ENCODE measurements at regions not wholly inside any gene's neighbourhood (a gene's known extent, or its start where the extent isn't known, plus 50 kb on each side); places are given as distances from the start of the nearest gene placed in this dataset.
"Not testable (repeated sequence)": the region's sequence is repeated elsewhere in the genome, so short reads cannot be mapped to it uniquely, and the experiment has no call there.

GRCh38 chr2:225270053-225270452, 129.5 kb upstream of the NYAP2 start:
- no peak for FAIRE-seq
- DNase-seq (ENCODE audit: insufficient read length, low spot score): no peak

GRCh38 chr2:225254363-225254762, 145.1 kb upstream of the NYAP2 start:
- no peak for FAIRE-seq
- DNase-seq (ENCODE audit: insufficient read length, low spot score): no peak

GRCh38 chr2:225244933-225245332, 154.6 kb upstream of the NYAP2 start:
- DNase-seq (ENCODE audit: insufficient read length, low spot score): no peak
- no peak for FAIRE-seq

GRCh38 chr2:225236769-225237323, 162.7 kb upstream of the NYAP2 start:
- FAIRE-seq (no peak), DNase-seq (ENCODE audit: insufficient read length, low spot score) (no peak)

- no peak for FAIRE-seq
- no peak for DNase-seq (ENCODE audit: insufficient read length, low spot score)
Observed at GRCh38 chr2:225233234-225233633, 166.3 kb upstream of the NYAP2 start.

- FAIRE-seq: no peak
- DNase-seq (ENCODE audit: insufficient read length, low spot score): no peak
Observed at GRCh38 chr2:225231900-225232299, 167.6 kb upstream of the NYAP2 start.

- FAIRE-seq; DNase-seq (ENCODE audit: insufficient read length, low spot score): not testable (repeated sequence)
Observed at GRCh38 chr2:225229346-225229745, 170.2 kb upstream of the NYAP2 start.

- DNase-seq (ENCODE audit: insufficient read length, low spot score) (no peak), FAIRE-seq (no peak)
Observed at GRCh38 chr2:225226441-225226840, 173.1 kb upstream of the NYAP2 start.

GRCh38 chr2:225223301-225223700, 176.2 kb upstream of the NYAP2 start:
- DNase-seq (ENCODE audit: insufficient read length, low spot score) (no peak), FAIRE-seq (no peak)

- no peak for FAIRE-seq
- DNase-seq (ENCODE audit: insufficient read length, low spot score): no peak
Observed at GRCh38 chr2:225207471-225207870, 165.2 kb upstream of the DOCK10 start.

GRCh38 chr2:225207043-225207442, 164.8 kb upstream of the DOCK10 start:
- DNase-seq (ENCODE audit: insufficient read length, low spot score) (no peak), FAIRE-seq (no peak)

GRCh38 chr2:225196579-225196978, 154.3 kb upstream of the DOCK10 start:
- no peak for DNase-seq (ENCODE audit: insufficient read length, low spot score)
- FAIRE-seq: no peak

- no peak for DNase-seq (ENCODE audit: insufficient read length, low spot score)
- no peak for FAIRE-seq
Observed at GRCh38 chr2:225192869-225193268, 150.6 kb upstream of the DOCK10 start.

GRCh38 chr2:225190987-225191386, 148.7 kb upstream of the DOCK10 start:
- no peak for DNase-seq (ENCODE audit: insufficient read length, low spot score)
- FAIRE-seq: no peak

- DNase-seq (ENCODE audit: insufficient read length, low spot score): no peak
- FAIRE-seq: no peak
Observed at GRCh38 chr2:225184948-225185347, 142.7 kb upstream of the DOCK10 start.

GRCh38 chr2:225182126-225182525, 139.9 kb upstream of the DOCK10 start:
- DNase-seq (ENCODE audit: insufficient read length, low spot score): no peak
- FAIRE-seq: no peak

GRCh38 chr2:225177098-225177497, 134.8 kb upstream of the DOCK10 start:
- no peak for DNase-seq (ENCODE audit: insufficient read length, low spot score)
- FAIRE-seq: no peak

GRCh38 chr2:225173909-225174308, 131.6 kb upstream of the DOCK10 start:
- DNase-seq (ENCODE audit: insufficient read length, low spot score) (no peak), FAIRE-seq (no peak)

- DNase-seq (ENCODE audit: insufficient read length, low spot score) (no peak), FAIRE-seq (no peak)
Observed at GRCh38 chr2:225171350-225171749, 129.1 kb upstream of the DOCK10 start.

GRCh38 chr2:225170162-225170561, 127.9 kb upstream of the DOCK10 start:
- DNase-seq (ENCODE audit: insufficient read length, low spot score): no peak
- no peak for FAIRE-seq

- no peak for DNase-seq (ENCODE audit: insufficient read length, low spot score)
- no peak for FAIRE-seq
Observed at GRCh38 chr2:225169396-225169795, 127.1 kb upstream of the DOCK10 start.

GRCh38 chr2:225165052-225165451, 122.8 kb upstream of the DOCK10 start:
- FAIRE-seq (no peak), DNase-seq (ENCODE audit: insufficient read length, low spot score) (no peak)

- DNase-seq (ENCODE audit: insufficient read length, low spot score) (no peak), FAIRE-seq (no peak)
Observed at GRCh38 chr2:225164401-225165050, 122.3 kb upstream of the DOCK10 start.
